Tibial artery (tissue), 4 donors: ENCODE measurements at regions not wholly inside any gene's neighbourhood (a gene's known extent, or its start where the extent isn't known, plus 50 kb on each side); places are given as distances from the start of the nearest gene placed in this dataset.

ENCODE experiments used
- DNase-seq, 2 donors: peaks; one replicate each; pipeline ENCODE4 v3.0.0-alpha.2; 2019
- H3K27ac ChIP-seq, 2 donors: fragments of 200-600 bp; sonication (generic) in 1 of 2; 1 replicate in 1 of 2; 2 replicates in 1 of 2; pipeline ENCODE4 v1.5.1; 2018 to 2019; ENCODE audit warnings: mild to moderate bottlenecking in 1 of 2
- H3K27me3 ChIP-seq, 2 donors: fragments of 200-600 bp; sonication (generic) in 1 of 2; one replicate each; pipeline versions ENCODE4 v1.5.1 to v1.6.0; 2016 to 2019
- H3K36me3 ChIP-seq, 3 donors: fragments of 200-600 bp; sonication (generic) in 2 of 3; one replicate each; pipeline ENCODE4 v1.5.1; 2016 to 2019; ENCODE audit warnings: mild to moderate bottlenecking in 2 of 3
- H3K4me1 ChIP-seq, 4 donors: fragments of 200-600 bp; sonication (generic) in 2 of 4; 1 replicate in 3 of 4; 2 replicates in 1 of 4; pipeline ENCODE4 v1.5.1; 2016 to 2019
- H3K4me3 ChIP-seq, 2 donors: fragments of 200-600 bp; sonication (generic) in 1 of 2; 1 replicate in 1 of 2; 2 replicates in 1 of 2; pipeline ENCODE4 v1.5.1; 2018 to 2019; ENCODE audit warnings: mild to moderate bottlenecking in 2 of 2
- H3K9me3 ChIP-seq, 3 donors: fragments of 200-600 bp; sonication (generic) in 1 of 3; one replicate each; pipeline ENCODE4 v1.5.1; 2016 to 2019
- intact Hi-C: fragments of 100-400 bp; cut with DNase I; formaldehyde crosslinking; loops from one replicate; pipeline ENCODE4 v1.15.0; 2023; ENCODE audit warnings: low total_unique reads
- TF ChIP-seq, protein P1 (sequence below), 2 experiments: fragments of 200-600 bp in 1 of 2; fragments of 450-650 bp in 1 of 2; IDR thresholded peaks; one replicate each; pipeline ENCODE4 v1.5.1; 2017 to 2019; ENCODE audit warnings: antibody characterized with exemption in 2 of 2, mild to moderate bottlenecking in 1 of 2, moderate library complexity in 1 of 2

DNA sequence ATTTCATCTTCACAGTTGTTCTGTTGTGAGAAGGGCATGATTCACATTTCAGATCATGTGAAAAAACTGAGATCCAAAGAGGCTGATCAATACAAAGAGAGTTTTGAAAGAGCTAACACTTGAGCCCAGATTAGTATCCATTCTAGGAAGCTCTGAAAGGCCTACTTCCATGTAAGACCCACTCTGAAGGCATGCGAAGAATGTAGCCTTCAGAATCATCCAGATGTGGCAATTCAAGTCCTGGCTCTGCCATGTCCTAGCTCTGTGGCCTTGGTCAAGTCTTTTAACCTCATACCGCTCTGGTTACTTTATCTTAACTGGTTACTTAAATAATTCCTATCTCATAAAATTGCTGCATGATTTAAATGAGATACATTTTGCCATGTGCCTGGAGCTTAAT is 111.1 kb downstream of the FZD1 start:
- Histone ChIP-seq H3K27me3 (no peaks in the 10 kb centered on the region), H3K36me3 (no peaks in the 10 kb centered on the region), H3K4me1 (no peaks in the 10 kb centered on the region), H3K4me3 (no peak overlapping the region), H3K27ac (no peak overlapping the region), H3K9me3 (no peaks in the 10 kb centered on the region)
- intact Hi-C loops, result no loop called here
- TF ChIP-seq, protein P1, sequence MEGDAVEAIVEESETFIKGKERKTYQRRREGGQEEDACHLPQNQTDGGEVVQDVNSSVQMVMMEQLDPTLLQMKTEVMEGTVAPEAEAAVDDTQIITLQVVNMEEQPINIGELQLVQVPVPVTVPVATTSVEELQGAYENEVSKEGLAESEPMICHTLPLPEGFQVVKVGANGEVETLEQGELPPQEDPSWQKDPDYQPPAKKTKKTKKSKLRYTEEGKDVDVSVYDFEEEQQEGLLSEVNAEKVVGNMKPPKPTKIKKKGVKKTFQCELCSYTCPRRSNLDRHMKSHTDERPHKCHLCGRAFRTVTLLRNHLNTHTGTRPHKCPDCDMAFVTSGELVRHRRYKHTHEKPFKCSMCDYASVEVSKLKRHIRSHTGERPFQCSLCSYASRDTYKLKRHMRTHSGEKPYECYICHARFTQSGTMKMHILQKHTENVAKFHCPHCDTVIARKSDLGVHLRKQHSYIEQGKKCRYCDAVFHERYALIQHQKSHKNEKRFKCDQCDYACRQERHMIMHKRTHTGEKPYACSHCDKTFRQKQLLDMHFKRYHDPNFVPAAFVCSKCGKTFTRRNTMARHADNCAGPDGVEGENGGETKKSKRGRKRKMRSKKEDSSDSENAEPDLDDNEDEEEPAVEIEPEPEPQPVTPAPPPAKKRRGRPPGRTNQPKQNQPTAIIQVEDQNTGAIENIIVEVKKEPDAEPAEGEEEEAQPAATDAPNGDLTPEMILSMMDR (IDR thresholded peaks at IDR 0.05), result no peak
- DNase-seq, result no peak

DNA sequence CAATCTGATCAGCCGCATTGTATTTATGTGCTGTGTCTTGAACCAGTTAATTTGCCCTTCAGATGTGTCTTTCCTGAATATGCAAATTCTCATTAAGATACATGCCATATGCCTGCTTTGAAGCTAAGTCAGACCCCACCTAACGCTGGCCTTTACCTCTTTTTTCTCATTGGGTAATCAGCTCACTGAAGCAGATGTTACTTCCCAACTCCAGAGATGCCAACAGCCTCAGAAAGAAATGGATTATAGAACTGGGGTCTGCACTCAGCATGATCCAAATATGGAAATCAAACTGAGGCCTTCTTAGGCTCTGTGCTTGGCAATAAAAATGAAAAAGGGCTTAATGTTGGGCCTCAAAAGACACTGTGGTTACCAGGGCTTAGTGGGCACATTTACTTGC is 113.9 kb downstream of the FZD1 start:
- Histone ChIP-seq H3K36me3 (no peaks in the 10 kb centered on the region), H3K4me1 (no peaks in the 10 kb centered on the region), H3K27me3 (no peaks in the 10 kb centered on the region), H3K9me3 (no peaks in the 10 kb centered on the region), H3K27ac (no peak overlapping the region), H3K4me3 (no peak overlapping the region)
- intact Hi-C loops, result no loop called here
- TF ChIP-seq, protein P1 (IDR thresholded peaks at IDR 0.05), result no peak
- no peak for DNase-seq

GRCh38 chr7:91379236-91379635 is 115.0 kb downstream of the FZD1 start:
- intact Hi-C loops, result no loop called here
- H3K27me3 ChIP-seq, result no peaks in the 10 kb centered on the region
- TF ChIP-seq, protein P1 (IDR thresholded peaks at IDR 0.05), result no peak
- no peaks in the 10 kb centered on the region for H3K36me3 ChIP-seq
- no peak for DNase-seq
- no peak overlapping the region for H3K4me3 ChIP-seq
- no peaks in the 10 kb centered on the region for H3K4me1 ChIP-seq
- no peaks in the 10 kb centered on the region for H3K9me3 ChIP-seq
- no peak overlapping the region for H3K27ac ChIP-seq

GRCh38 chr7:91379991-91380390 is 115.8 kb downstream of the FZD1 start:
- Histone ChIP-seq H3K4me3 (no peak overlapping the region), H3K27me3 (no peaks in the 10 kb centered on the region), H3K27ac (no peak overlapping the region), H3K36me3 (no peaks in the 10 kb centered on the region), H3K4me1 (no peaks in the 10 kb centered on the region), H3K9me3 (no peaks in the 10 kb centered on the region)
- TF ChIP-seq, protein P1 (IDR thresholded peaks at IDR 0.05), result no peak
- DNase-seq, result no peak
- intact Hi-C loops, result no loop called here

GRCh38 chr7:91383053-91383904 is 119.0 kb downstream of the FZD1 start:
- H3K27me3 ChIP-seq, result no peaks in the 10 kb centered on the region
- intact Hi-C loops, result no loop called here
- DNase-seq, result no peak
- H3K4me1 ChIP-seq, result no peaks in the 10 kb centered on the region
- H3K27ac ChIP-seq, result no peak overlapping the region
- TF ChIP-seq, protein P1 (IDR thresholded peaks at IDR 0.05), result no peak
- H3K4me3 ChIP-seq, result no peak overlapping the region
- H3K36me3 ChIP-seq, result no peaks in the 10 kb centered on the region
- H3K9me3 ChIP-seq, result no peaks in the 10 kb centered on the region
